Uterus (tissue), 3 donors: ENCODE measurements at regions not wholly inside any gene's neighbourhood (a gene's known extent, or its start where the extent isn't known, plus 50 kb on each side); places are given as distances from the start of the nearest gene placed in this dataset.

ENCODE experiments used
- DNase-seq, 2 donors: peaks; one replicate each; pipeline ENCODE4 v3.0.0-alpha.2; 2019 to 2020
- H3K27ac ChIP-seq, 2 donors: fragments of 200-600 bp; sonication (generic); 1 replicate in 1 of 2; 2 replicates in 1 of 2; pipeline ENCODE4 v1.5.1; 2016 to 2018
- H3K27me3 ChIP-seq, 2 donors: fragments of 200-600 bp; sonication (generic); one replicate each; pipeline ENCODE4 v1.5.1; 2018 to 2019; ENCODE audit warnings: control low read depth in 1 of 2
- H3K36me3 ChIP-seq, 2 donors: fragments of 200-600 bp; sonication (generic); one replicate each; pipeline ENCODE4 v1.5.1; 2019; ENCODE audit warnings: control low read depth in 1 of 2
- H3K4me1 ChIP-seq, 2 donors: fragments of 200-600 bp; sonication (generic); one replicate each; pipeline ENCODE4 v1.5.1; 2018 to 2019; ENCODE audit warnings: control low read depth in 1 of 2
- H3K4me3 ChIP-seq, 2 donors: fragments of 200-600 bp; sonication (generic); 1 replicate in 1 of 2; 2 replicates in 1 of 2; pipeline ENCODE4 v1.5.1; 2018 to 2019; ENCODE audit warnings: mild to moderate bottlenecking in 1 of 2
- H3K9me3 ChIP-seq, 2 donors: fragments of 200-600 bp; sonication (generic); one replicate each; pipeline ENCODE4 v1.5.1; 2019; ENCODE audit warnings: control low read depth in 1 of 2
- POLR2A ChIP-seq, 2 donors: fragments of 450-650 bp; IDR thresholded peaks; one replicate each; pipeline ENCODE4 v1.6.1; 2016; ENCODE audit warnings: antibody characterized with exemption in 2 of 2, mild to moderate bottlenecking in 1 of 2, moderate library complexity in 1 of 2
- intact Hi-C: fragments of 100-400 bp; cut with DNase I; formaldehyde crosslinking; loops from one replicate; pipeline ENCODE4 v1.15.1; 2023; ENCODE audit warnings: low total_unique reads
- TF ChIP-seq, protein P1 (sequence below), 4 experiments: fragments of 200-600 bp in 2 of 4; fragments of 450-650 bp in 2 of 4; sonication (generic) in 2 of 4; IDR thresholded peaks; one replicate each; pipeline ENCODE4 v1.5.1; 2016 to 2019; ENCODE audit warnings: antibody characterized with exemption in 4 of 4, mild to moderate bottlenecking in 2 of 4, moderate library complexity in 1 of 4
- donor health status: DM: yes; HTN: yes; CAD: no.

- Histone ChIP-seq H3K36me3 (no peaks in the 10 kb centered on the region), H3K9me3 (no peaks in the 10 kb centered on the region), H3K27me3 (no peaks in the 10 kb centered on the region), H3K4me1 (no peaks in the 10 kb centered on the region), H3K27ac (no peak overlapping the region), H3K4me3 (no peak overlapping the region)
- intact Hi-C loops = no loop called here
- no peak for TF ChIP-seq POLR2A (IDR thresholded peaks at IDR 0.05)
- TF ChIP-seq, protein P1, sequence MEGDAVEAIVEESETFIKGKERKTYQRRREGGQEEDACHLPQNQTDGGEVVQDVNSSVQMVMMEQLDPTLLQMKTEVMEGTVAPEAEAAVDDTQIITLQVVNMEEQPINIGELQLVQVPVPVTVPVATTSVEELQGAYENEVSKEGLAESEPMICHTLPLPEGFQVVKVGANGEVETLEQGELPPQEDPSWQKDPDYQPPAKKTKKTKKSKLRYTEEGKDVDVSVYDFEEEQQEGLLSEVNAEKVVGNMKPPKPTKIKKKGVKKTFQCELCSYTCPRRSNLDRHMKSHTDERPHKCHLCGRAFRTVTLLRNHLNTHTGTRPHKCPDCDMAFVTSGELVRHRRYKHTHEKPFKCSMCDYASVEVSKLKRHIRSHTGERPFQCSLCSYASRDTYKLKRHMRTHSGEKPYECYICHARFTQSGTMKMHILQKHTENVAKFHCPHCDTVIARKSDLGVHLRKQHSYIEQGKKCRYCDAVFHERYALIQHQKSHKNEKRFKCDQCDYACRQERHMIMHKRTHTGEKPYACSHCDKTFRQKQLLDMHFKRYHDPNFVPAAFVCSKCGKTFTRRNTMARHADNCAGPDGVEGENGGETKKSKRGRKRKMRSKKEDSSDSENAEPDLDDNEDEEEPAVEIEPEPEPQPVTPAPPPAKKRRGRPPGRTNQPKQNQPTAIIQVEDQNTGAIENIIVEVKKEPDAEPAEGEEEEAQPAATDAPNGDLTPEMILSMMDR (IDR thresholded peaks at IDR 0.05) = no peak
- DNase-seq = no peak
Observed at GRCh38 chr13:90776051-90776748, 571.3 kb upstream of the MIR17HG start.

- H3K36me3 ChIP-seq = no peaks in the 10 kb centered on the region
- no peaks in the 10 kb centered on the region for H3K4me1 ChIP-seq
- no peaks in the 10 kb centered on the region for H3K9me3 ChIP-seq
- no peak overlapping the region for H3K4me3 ChIP-seq
- DNase-seq = no peak
- intact Hi-C loops = no loop called here
- H3K27me3 ChIP-seq = no peaks in the 10 kb centered on the region
- TF ChIP-seq, protein P1 (IDR thresholded peaks at IDR 0.05) = no peak
- no peak for TF ChIP-seq POLR2A (IDR thresholded peaks at IDR 0.05)
- no peak overlapping the region for H3K27ac ChIP-seq
Observed at GRCh38 chr13:90783273-90783672, 564.2 kb upstream of the MIR17HG start.

DNA sequence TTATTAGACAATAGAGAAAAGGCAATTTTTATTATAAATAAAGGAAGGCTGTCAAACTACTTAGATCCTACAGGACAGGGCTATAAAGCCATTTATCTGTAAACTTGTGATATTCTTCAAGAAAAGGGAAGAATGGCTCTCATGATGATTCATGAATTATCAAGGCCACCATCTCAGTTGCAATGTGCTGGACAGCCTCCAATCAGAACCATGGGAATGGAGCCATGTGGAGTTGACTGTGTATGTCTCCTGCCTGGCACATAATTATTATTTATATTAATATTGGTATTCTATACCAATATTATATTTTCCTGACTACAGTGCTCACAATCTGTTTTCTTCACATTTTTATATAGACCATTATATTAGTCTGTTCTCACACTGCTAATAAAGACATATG is 560.5 kb upstream of the MIR17HG start:
- no peaks in the 10 kb centered on the region for H3K9me3 ChIP-seq
- H3K4me1 ChIP-seq = no peaks in the 10 kb centered on the region
- H3K4me3 ChIP-seq = no peak overlapping the region
- H3K27me3 ChIP-seq = no peaks in the 10 kb centered on the region
- no peak for DNase-seq
- intact Hi-C loops = no loop called here
- no peak overlapping the region for H3K27ac ChIP-seq
- TF ChIP-seq POLR2A (IDR thresholded peaks at IDR 0.05) = no peak
- TF ChIP-seq, protein P1 (IDR thresholded peaks at IDR 0.05) = no peak
- no peaks in the 10 kb centered on the region for H3K36me3 ChIP-seq

DNA sequence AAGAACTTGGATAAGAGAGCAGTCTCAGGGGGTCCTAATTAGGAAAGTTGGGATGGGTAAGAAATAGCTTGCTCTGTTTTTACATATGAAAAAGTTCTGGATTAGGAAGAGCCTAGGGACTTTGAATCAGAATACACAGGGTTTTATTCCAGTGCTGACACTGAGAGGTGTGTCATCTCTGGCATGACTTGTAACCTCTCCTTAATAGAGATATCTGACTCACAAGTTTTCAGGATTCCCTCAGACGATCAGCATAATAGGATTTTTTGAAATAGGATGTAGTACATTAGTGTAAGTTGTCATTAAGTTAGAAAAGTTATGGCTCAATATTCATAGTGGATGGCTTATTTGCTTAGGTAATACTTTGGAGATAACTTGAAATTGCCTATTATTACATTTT is 555.2 kb upstream of the MIR17HG start:
- intact Hi-C loops = no loop called here
- Histone ChIP-seq H3K27ac (no peak overlapping the region), H3K4me1 (no peaks in the 10 kb centered on the region)

DNA sequence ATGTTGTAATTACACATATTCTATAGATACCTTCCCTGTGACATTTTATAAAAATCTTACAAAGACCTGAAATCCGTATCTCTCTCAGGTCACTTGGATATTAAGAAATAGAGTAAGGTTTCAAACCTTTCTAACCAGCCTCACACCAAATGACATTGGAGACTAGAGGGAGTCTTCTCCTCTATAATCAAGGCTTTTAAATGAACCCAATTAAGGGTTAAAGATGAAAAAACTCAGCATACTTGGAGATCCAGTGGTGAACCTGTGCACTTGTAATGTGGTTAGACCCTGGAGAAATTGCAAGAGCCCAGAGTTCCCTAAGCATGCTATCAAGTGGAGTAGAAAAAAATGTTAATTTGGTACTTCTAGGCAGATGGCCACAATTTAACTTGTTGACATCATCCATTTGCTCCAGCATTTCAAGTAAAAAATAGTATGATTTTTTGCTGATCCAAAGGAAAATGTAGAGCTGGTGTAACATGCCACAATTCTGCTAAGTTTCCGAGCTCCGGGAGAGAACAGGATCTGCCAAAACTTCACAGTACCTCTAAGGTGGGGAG is 554.1 kb upstream of the MIR17HG start:
- Histone ChIP-seq H3K27me3 (no peaks in the 10 kb centered on the region), H3K9me3 (no peaks in the 10 kb centered on the region), H3K27ac (no peak overlapping the region), H3K4me1 (no peaks in the 10 kb centered on the region), H3K4me3 (no peak overlapping the region), H3K36me3 (no peaks in the 10 kb centered on the region)
- intact Hi-C loops = no loop called here
- TF ChIP-seq, protein P1 (IDR thresholded peaks at IDR 0.05) = no peak
- TF ChIP-seq POLR2A (IDR thresholded peaks at IDR 0.05) = no peak
- DNase-seq = no peak

More for the DNA sequence above, 555.2 kb upstream of the MIR17HG start:
- Histone ChIP-seq H3K4me3 (no peak overlapping the region), H3K36me3 (no peaks in the 10 kb centered on the region), H3K27me3 (no peaks in the 10 kb centered on the region), H3K9me3 (no peaks in the 10 kb centered on the region)
- TF ChIP-seq, protein P1 (IDR thresholded peaks at IDR 0.05) = no peak
- no peak for TF ChIP-seq POLR2A (IDR thresholded peaks at IDR 0.05)
- DNase-seq = no peak
